ENCODE measurements at regions not wholly inside any gene's neighbourhood (a gene's known extent, or its start where the extent isn't known, plus 50 kb on each side); places are given as distances from the start of the nearest gene placed in this dataset.
A peak's percentile ranks its signal among the peaks of the same experiment; 100 is the strongest.

DNA sequence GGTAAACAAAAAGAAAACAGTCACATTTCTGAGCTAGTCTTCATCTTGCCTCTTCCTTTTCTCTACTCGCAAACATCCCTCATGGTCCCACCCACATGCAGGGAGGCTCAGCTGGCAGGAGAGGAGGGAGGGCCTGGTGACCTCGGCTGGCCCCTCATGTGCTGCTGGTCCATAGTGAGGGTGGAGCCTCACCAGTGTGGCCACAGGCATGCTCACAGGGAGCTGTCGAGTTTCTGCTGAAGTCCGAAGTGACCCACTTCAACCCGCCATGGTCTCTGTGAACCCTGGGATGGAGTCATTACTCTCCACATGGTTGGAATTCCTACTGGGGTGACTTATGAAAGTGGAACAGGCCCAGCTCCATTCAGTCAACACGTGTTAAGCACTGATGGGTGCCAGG, 253.4 kb downstream of the RHOU start:
- DNase-seq (ENCODE audit: missing footprints) (no peak), ATAC-seq (peak; percentile 18)

DNA sequence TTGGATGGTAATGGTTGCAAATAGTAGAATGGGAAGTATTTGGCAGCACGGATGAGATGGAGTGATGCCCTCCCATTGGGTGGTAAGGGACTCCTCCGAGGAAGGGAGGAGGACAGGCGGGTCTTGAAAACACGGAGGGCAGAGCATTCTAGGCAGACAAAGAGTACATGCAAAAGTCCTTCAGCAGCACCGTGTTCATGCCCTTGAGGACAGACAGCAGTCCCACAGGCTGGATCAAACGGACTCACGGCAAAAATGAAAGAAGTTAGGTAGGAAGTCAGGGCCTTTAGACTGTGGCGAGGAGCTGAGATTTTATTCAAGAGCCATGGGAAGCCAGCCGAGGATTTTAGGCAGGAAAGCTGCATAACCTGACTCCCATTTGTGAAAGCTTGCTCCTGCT, 253.9 kb downstream of the RHOU start:
- no peak for DNase-seq (ENCODE audit: missing footprints)
- intact Hi-C loops (cut with DNase I) = no loop called here

More for the DNA sequence above, 253.4 kb downstream of the RHOU start:
- intact Hi-C loops (cut with DNase I) = no loop called here

DNA sequence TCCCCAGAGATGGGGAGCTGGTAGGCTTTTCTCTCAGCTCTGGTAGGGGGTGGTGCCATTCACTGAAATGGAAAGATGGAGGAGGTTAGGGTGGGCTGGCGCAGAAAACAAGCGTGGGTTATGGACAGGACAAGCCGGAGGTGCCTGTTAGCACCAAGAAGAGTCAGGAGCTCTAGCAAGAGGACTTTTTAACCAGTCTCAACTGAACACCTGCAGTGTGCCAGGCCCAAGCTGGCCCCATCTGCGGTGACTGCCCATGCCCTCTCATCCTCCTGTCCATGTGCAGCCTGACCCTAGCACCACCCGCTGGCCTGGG, 254.4 kb downstream of the RHOU start:
- ATAC-seq (no peak), DNase-seq (ENCODE audit: missing footprints) (no peak)
- intact Hi-C loops (cut with DNase I) = no loop called here

More for the DNA sequence above, 253.9 kb downstream of the RHOU start:
- ATAC-seq = no peak

DNA sequence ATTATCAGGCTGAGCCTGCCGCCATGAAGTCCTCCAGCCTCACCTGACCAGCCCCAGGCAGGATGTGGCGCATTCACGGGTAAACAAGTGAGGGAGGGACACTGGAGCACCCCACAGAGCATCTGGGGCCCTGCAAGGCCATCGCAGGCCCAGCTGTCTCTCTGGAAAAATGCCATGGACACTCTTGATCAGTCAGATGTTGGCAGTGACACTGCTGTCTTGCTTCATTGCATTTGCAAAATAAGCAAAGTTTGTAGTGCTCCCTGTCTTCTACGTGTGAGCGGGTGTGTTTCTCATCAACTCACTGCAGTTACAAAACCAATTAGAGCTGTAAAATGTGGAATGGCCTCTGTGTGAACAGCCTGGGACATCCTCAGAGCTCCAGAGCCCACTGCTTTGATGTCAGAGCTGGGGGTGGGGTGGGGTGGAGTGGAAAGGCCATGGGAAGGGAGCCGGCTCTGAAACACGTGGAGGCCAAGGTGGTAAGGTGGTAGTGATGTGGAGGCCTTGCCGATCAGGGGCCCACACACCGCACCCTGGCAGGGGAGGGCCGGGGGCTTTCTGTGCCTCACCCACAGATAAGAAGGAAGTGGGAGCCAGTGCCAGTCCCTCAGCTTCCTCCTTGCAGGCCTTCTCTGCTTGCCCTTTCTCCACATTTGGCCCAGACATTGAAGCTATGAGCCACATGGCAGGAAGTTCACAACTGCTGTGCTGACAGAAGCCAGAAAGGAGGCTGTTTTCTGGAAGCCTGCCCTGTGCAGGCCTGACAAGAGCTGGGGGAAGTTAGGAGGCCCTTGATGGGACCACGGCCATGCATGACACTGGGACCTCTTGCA, 254.9 kb downstream of the RHOU start:
- DNase-seq (ENCODE audit: missing footprints) (peak; percentile 88), ATAC-seq (peak; percentile 87)
- intact Hi-C loops (cut with DNase I) = no loop called here

DNA sequence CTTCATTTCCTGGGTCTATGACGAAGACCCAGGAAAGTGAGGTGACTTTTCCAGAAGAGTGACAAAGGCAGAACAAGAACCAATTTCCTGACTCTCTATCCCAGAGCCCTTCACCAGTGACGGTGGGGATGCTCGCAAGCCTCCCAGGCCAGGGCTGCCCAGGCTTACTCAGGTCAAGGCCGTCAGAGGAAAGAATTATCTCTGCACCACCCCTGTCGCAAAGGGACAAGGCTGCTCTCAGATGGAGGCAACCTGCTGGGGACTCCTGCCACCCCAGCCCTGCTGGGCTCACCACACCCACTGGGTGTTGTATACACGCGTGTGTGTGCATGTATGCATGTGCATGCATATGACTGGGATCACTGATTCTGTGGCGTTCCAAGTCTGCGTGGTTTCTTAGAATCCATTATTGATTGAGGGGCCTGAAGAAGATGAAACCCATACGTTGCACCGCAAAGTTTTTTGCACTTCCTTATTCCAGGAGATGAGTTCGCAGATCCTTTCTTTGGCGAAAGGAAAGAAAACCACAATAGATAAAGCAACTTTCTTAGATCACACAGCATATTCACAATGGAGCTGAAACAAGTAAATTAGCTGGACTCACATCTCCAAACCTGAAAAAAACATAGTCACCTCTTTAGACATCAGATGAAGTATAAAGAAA, 255.8 kb downstream of the RHOU start:
- DNase-seq (ENCODE audit: missing footprints) (no peak), ATAC-seq (no peak)
- intact Hi-C loops (cut with DNase I) = no loop called here

DNA sequence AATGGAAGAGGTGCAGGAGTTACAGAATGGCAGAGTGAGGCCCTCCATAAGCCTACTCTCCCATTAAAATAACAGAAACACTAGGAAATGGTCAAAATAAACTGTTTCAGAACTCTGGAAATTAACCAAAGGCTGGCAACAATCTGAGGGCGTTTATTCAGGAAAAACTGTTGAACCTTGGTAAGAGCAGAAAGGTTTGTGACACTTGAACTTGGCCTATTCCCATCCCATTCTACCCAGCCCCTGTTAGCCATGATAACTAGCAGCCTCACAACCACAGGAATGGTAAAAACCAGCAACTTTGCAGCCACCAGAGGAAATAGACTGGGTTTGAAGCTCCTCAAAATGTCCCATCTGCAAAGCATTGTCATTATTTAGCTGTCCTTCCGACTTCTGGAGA, 256.8 kb downstream of the RHOU start:
- DNase-seq (ENCODE audit: missing footprints) = no peak
- ATAC-seq = no peak
- intact Hi-C loops (cut with DNase I) = no loop called here

DNA sequence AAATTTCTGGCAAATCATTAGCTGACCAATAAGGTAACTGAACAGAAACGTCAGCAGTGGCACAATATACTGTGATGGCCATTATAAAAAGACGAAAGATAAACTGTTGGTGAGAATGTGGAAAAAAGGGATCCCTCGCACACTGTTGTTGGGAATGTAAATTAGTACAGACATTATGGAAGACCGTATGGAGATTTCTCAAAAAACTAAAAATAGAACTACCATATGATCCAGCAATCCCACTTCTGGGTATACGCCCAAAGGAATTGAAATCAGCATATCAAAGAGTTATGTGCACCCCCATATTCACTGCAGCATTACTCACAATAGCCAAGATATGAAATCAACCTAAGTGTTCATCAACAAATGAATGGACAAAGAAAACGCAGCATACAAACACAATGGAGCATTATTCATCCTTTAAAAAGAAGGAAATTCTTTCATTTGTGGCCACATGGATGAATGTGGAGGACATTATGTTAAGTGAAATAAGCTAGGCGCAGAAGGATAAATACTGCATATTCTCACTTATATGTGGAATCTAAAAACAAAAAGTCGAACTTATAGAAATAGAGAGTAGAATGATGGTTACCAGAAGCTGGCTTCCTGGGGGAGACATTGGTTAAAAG, 257.7 kb downstream of the RHOU start:
- ATAC-seq = no peak
- intact Hi-C loops (cut with DNase I) = no loop called here
- DNase-seq (ENCODE audit: missing footprints) = no peak

DNA sequence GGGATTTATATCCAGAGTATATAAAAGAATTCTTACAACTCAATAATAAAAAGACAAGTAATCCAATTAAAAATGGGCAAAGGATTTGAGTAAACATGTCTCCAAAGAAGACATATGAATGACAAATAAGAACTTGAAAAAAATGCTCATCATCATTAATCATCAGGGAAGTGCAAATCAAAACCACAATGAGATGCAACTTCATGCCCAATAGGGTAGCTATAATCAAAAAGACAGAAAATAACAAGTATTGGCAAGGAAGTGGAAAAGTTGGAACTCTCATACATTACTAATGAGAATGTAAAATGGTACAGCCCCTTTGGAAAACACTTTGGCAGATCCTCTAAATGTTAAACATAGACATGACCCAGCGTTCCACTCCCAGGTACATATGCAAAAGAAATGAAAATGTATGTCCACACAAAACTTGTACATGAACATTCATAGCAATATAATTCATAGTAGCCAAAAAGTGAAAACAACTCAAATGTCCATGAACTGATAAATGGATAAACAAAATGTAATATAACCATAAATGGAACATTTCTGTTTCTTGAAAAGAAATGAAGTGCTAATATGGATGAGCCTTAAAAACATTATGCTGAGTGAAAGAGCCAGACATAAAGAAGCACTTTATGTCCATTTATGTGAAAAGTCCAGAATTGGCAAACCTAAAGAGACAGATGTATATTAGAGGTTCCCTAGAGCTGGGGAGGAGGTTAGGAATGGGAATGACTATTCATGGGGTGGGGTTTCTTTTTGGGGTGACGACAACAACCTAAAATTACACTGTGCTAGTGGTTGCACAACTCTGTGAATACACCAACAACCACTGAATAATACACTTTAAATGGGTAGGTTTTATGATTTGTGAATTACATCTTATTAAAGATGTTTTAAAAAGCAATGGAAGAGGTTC, 259.7 kb downstream of the RHOU start:
- DNase-seq (ENCODE audit: missing footprints) (no peak), ATAC-seq (no peak)
- intact Hi-C loops (cut with DNase I) = no loop called here

DNA sequence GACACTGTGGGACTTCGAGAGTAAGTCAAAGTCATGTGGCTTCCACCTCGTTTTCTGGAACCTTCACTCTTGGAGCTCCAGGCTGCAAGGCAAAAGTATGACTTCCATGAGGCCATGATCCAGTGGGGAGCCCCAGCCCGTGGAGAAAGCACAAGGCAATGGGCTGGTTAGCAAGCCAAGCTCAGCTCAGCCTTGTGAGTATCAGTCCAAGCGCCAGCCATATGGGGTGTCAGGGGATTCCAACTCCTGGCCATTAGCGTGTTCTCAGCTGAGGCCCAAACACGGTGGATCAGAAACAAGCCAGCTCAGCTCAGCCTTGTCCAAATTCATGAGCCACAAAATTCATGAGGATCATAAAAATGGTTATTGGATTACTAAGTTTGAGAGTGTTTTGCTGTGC, 261.0 kb downstream of the RHOU start:
- intact Hi-C loops (cut with DNase I) = no loop called here
- DNase-seq (ENCODE audit: missing footprints) (no peak), ATAC-seq (no peak)

DNA sequence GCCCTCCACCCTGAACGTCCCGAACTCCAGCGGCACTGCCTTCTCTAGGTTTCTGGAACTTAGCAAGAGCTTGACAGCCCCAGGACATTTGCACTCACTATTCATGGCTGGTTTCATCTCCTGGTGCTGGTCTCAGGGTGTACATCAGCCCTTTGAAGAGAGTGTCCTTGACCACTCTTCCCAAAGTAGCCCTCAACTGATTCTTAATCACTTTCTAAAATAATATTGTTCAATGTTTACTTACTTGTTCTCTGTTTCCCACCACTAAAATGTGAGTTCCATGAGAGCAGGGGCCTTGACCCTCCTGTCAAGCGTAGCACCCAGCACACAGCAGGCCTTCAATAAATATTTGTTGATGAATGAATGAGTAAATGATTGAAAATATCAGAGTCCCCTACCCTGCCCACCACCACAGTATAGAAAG, 262.5 kb downstream of the RHOU start:
- intact Hi-C loops (cut with DNase I) = no loop called here
- DNase-seq (ENCODE audit: missing footprints) = no peak
- no peak for ATAC-seq

DNA sequence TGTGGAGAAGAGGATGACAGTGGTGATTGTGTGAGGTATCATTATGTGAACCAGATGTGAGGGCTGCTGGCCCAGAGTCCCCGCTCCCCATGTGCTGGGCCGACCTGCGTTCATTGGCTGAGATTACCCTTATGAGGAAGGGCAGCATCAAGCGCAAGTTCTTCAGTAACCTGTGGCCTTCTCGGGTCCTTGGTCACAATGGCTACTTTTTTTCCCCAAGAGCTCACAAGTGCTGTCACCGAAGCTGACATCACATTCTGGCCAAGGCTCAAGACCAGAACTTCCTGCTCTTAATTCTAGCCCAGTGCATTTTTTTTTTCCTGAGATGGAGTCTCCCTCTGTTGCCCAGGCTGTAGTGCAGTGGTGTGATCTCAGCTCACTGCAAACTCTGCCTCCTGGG, 262.9 kb downstream of the RHOU start:
- intact Hi-C loops (cut with DNase I) = no loop called here
- ATAC-seq (no peak), DNase-seq (ENCODE audit: missing footprints) (no peak)

DNA sequence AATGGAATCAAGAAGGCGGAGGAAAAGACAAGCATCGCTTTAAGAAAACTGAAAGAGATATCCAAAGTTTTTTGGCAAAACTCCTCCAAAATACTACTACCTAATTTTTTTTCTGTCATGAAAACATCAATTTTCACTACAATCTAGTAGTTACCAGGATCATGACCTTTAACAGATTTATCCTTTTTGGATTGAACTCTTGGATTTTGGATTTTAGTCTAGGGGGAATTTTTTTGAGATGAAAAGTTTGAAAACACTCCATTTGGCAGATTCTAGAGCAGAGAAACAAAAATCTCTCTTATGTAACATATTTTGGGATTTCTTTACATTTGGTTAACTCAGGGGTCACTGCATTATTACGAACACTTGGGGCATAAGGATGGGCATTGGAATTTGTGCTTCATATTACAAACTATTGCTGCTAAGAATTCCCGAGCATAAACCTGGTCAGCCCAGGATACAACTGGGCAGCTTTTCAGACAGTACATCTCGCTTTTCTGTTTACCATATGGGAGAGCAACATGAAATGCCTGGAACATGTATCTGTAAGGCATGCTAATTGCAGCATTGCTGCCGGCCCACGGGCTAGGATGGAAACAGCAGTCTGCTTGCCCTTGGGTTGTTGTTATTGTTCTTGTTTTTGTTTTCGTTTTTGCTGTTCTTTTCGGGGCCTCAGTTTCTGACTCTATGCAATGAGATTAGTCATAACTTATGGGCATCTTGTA, 264.3 kb downstream of the RHOU start:
- ATAC-seq (no peak), DNase-seq (ENCODE audit: missing footprints) (no peak)
- intact Hi-C loops (cut with DNase I) = no loop called here

DNA sequence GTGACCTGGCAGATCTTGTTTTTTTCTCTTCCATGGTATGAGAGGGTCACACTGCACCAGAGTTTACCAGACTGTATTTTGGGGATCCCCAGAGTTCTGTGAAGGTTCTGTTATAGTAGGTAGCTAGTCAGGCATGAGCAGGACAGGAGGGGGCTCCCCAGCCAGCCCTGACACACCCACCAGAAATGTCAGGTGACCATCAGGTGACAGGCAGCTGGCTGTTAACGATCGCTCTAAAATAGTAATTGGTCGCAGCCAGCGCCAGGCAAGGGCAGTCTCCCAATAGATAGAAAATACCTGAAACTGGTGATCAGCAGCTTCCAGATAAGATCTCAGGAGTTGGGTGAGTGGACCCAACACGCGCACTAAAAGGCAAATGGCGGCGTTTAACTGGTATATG, 264.9 kb downstream of the RHOU start:
- no peak for DNase-seq (ENCODE audit: missing footprints)
- intact Hi-C loops (cut with DNase I) = no loop called here
- ATAC-seq = no peak

DNA sequence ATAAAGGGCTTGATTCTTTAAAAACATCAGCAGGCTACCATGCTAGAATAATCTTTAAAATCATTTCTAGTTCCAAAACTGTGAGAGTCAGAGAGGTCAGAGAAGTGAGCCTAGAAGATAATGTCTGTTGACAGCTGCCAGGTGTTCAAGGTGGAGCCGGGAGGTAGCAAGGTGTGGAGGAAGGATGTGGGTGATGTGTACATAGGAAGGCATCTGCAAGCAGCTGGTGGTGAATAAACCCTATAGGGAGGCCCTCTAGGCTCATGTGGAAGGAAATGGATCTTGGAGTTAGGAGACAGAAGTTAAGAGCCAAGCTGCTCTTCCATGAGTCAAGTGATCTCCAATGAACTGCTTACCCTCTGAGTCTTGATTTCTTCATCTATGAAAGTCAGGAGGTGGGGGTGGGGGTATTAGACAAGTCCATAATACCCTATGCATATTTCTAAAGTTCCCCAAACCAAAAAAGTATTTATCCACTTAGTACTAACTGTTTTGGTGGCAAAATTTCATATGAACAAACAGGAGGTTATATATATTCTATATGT, 266.3 kb downstream of the RHOU start:
- intact Hi-C loops (cut with DNase I) = no loop called here
- DNase-seq (ENCODE audit: missing footprints) = no peak

DNA sequence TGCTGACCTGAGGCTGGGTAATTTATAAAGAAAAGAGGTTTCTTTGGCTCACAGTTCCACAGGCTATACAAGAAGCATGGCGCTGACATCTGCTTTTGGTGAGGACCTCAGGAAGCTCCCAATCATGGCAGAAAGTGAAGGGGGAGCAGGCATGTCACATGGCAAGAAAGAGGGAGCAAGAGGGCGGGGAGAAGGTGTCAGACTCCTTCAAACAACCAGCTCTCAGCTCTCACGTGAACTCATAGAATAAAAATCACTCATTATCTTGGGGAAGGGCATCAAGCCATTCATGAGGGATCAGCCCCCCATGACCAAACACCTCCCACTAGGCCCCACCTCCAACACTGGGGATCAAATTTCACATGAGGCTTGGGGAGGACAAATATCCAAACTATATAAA, 266.8 kb downstream of the RHOU start:
- ATAC-seq (no peak), DNase-seq (ENCODE audit: missing footprints) (no peak)
- intact Hi-C loops (cut with DNase I) = no loop called here

More for the DNA sequence above, 266.3 kb downstream of the RHOU start:
- ATAC-seq = no peak

DNA sequence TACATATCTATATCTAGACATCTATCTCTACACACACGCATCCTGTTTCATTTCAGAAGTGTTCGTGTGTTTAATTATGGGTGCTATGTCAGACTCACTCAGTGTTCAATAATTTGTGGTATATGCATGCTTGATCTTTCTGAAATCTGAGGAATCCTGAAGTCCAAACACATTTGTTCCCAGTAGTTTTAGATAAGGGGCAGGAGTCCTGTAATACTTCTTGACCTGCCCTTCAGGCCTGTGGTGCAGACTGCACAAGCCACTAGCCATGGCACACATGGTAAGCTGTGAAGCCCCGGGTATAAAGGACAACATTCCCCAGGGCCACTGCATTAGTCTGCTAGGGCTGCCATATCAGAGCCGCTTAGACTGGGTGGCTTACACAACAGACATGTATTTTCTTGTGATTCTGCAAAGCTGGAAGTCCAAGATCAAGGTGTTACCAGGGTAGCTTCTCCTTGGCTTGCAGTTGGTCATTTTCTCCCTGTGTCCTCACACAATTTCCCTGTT, 267.2 kb downstream of the RHOU start:
- intact Hi-C loops (cut with DNase I) = no loop called here
- no peak for ATAC-seq
- DNase-seq (ENCODE audit: missing footprints) = no peak

DNA sequence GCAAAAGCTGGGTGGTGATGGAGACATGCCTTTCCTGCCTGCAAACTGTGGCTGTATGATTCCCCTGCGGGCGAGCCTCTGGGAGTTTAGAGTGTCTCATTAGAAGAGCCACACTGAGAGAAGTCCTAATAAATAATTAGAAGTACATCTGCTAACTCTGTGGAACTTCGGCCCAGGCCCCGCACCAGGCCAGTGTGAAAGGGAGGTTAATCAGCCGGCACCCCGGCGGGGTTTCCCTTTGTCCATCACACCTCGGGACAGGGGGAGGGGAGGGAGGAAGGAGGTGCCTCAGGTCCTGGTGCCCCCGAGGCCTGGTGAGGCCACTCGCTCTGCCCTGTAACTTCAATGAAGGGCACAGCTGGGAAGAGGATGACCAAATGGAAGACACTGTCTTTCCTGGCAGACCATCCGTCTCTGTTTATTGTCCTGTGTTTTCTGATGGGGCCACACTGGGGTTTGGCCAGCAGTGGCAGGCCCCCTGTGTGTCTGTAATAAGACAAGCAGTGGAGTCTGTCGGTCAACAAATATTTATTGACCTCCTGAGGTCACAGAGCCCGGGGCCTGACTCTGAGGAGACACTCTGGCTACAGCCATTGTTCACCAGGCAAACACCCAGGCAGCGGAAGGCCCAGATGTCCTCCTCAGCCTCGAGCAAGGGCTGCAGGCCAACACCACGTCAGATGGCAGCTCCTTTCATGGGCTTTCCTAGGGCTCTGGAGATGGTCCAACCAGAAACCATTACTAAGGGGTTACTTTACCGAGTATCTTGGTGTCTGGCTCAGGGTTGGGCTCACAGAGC, 267.5 kb upstream of the RAB4A start:
- ATAC-seq = no peak
- intact Hi-C loops (cut with DNase I) = no loop called here

More for the DNA sequence above, 267.5 kb upstream of the RAB4A start:
- DNase-seq (ENCODE audit: missing footprints) = no peak

Measured in Right ventricle myocardium inferior (tissue), 1 donor.